Naive B cell (primary cell): ENCODE measurements at regions not wholly inside any gene's neighbourhood (a gene's known extent, or its start where the extent isn't known, plus 50 kb on each side); places are given as distances from the start of the nearest gene placed in this dataset.
A peak's percentile ranks its signal among the peaks of the same experiment; 100 is the strongest.

Experiments
- ATAC-seq, 2 donors: fragments of 150-1000 bp; cut with Tn5 transposase; 2 replicates each; pipeline ENCODE4 v1.10.0; 2021; ENCODE audit warnings: low read depth in 2 of 2, mild to moderate bottlenecking in 2 of 2, moderate library complexity in 2 of 2
- DNase-seq: peaks from one replicate; pipeline ENCODE4 v3.0.0; 2022
- H3K27ac Mint-ChIP-seq, 6 donors: one replicate each; pipeline ENCODE4 v1.8.0; 2020 to 2022; ENCODE audit warnings: mild to moderate bottlenecking in 6 of 6, mixed read lengths in 6 of 6, moderate library complexity in 5 of 6, inconsistent platforms in 2 of 6
- H3K27me3 Mint-ChIP-seq, 3 donors: one replicate each; pipeline ENCODE4 v1.8.0; 2021 to 2022; ENCODE audit warnings: mixed read lengths in 3 of 3, mild to moderate bottlenecking in 1 of 3
- H3K36me3 Mint-ChIP-seq, 2 donors: one replicate each; pipeline ENCODE4 v1.8.0; 2020 to 2022; ENCODE audit warnings: mixed read lengths in 2 of 2, inconsistent platforms in 1 of 2, mild to moderate bottlenecking in 1 of 2
- H3K4me1 Mint-ChIP-seq, 3 donors: one replicate each; pipeline ENCODE4 v1.8.0; 2020 to 2022; ENCODE audit warnings: mixed read lengths in 3 of 3, inconsistent platforms in 1 of 3, mild to moderate bottlenecking in 1 of 3, moderate library complexity in 1 of 3
- H3K4me3 Mint-ChIP-seq, 8 donors: one replicate each; pipeline ENCODE4 v1.8.0; 2020 to 2022; ENCODE audit warnings: mild to moderate bottlenecking in 8 of 8, mixed read lengths in 8 of 8, moderate library complexity in 8 of 8, inconsistent platforms in 2 of 8
- H3K9me3 Mint-ChIP-seq, 7 donors: one replicate each; pipeline ENCODE4 v1.8.0; 2020 to 2022; ENCODE audit warnings: mixed read lengths in 7 of 7, mild to moderate bottlenecking in 5 of 7, inconsistent platforms in 2 of 7, moderate library complexity in 1 of 7

DNA sequence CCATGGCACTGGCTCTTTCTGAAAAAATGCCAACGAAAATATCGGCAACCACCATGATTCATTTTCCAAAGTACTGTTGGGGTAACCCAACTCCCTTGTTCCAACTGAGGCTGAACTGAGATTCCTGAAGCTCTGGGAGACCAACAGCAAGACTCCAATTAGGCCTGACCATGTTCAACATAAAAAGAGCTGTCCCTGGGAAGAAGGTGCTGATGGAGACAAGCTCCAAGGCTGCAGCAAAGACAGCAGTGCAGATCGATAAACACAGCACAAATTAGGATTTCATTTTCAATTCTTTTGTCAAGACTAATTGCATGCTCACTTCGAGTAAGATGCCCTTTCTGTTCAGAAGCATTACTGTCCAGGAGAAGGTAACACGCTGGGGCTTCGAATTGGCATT is 968.0 kb downstream of the UQCRFS1 start:
- peaks cover 0 to 6% (median 0%) of the 10 kb centered on the region in 7 donors for H3K9me3 Mint-ChIP-seq
- ATAC-seq (no peak), DNase-seq (no peak)
- no peaks in the 10 kb centered on the region for H3K36me3 Mint-ChIP-seq
- no peaks in the 10 kb centered on the region for H3K27me3 Mint-ChIP-seq
- no peak overlapping the region for H3K4me3 Mint-ChIP-seq
- H3K4me1 Mint-ChIP-seq: no peaks in the 10 kb centered on the region
- no peak overlapping the region for H3K27ac Mint-ChIP-seq

GRCh38 chr19:28242317-28242927 is 970.5 kb downstream of the UQCRFS1 start:
- H3K27ac Mint-ChIP-seq: no peak overlapping the region
- H3K36me3 Mint-ChIP-seq: no peaks in the 10 kb centered on the region
- H3K27me3 Mint-ChIP-seq: no peaks in the 10 kb centered on the region
- no peaks in the 10 kb centered on the region for H3K4me1 Mint-ChIP-seq
- DNase-seq: no peak
- no peak overlapping the region for H3K4me3 Mint-ChIP-seq
- no peak for ATAC-seq
- H3K9me3 Mint-ChIP-seq: peaks cover 0 to 6% (median 0%) of the 10 kb centered on the region in 7 donors

DNA sequence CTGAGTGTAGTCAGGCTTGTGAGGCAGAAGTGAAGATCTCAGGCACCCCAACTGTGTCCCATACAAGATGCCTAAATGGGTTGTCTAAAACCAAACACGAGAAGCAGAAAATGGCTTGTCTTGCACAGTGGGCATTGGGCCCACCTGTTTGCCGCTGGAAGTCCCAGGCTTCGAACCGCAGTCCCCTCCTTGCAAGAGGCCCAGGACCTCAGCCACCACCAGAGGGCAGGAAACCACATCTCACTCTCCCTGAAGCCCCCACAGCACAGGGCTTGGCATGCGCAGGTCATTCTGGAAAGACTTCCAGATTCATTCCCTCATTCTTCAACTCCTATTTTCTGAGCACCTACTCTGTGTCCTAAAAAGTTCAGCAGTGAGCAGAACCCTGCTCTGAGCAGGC is 973.7 kb downstream of the UQCRFS1 start:
- Mint-ChIP-seq H3K9me3 (no peaks in the 10 kb centered on the region), H3K27me3 (peaks cover 0 to 8% (median 3%) of the 10 kb centered on the region in 3 donors), H3K36me3 (no peaks in the 10 kb centered on the region), H3K27ac (no peak overlapping the region), H3K4me3 (no peak overlapping the region), H3K4me1 (no peaks in the 10 kb centered on the region)
- ATAC-seq (no peak), DNase-seq (no peak)

DNA sequence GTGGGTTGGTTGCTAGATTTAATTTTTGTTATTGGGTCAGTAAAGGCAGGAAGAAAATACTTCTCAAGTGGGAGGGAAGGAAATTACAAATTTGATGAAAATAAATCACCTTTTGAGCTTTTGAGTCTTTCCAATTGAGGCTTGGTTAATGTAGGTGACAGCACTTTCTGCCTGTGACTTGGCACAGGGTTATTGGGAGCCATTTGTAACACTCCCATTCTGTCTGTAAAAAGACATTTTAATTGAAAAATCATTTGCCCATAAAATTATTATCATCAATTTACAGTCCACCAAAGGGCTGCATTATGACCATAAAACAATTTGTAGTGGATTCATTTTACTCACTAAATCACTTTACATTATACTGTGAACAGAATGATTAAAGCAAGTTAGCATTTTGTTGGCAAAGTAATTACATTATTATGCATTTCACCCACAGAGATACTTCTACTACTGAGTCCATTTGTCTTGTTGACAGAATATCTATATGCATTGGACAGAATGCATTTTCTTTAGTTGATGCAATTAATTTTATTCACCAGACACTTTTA is 974.6 kb downstream of the UQCRFS1 start:
- H3K36me3 Mint-ChIP-seq: no peaks in the 10 kb centered on the region
- ATAC-seq (no peak), DNase-seq (no peak)
- no peaks in the 10 kb centered on the region for H3K9me3 Mint-ChIP-seq
- peaks cover 0 to 8% (median 3%) of the 10 kb centered on the region in 3 donors for H3K27me3 Mint-ChIP-seq
- no peak overlapping the region for H3K27ac Mint-ChIP-seq
- no peaks in the 10 kb centered on the region for H3K4me1 Mint-ChIP-seq
- H3K4me3 Mint-ChIP-seq: no peak overlapping the region

DNA sequence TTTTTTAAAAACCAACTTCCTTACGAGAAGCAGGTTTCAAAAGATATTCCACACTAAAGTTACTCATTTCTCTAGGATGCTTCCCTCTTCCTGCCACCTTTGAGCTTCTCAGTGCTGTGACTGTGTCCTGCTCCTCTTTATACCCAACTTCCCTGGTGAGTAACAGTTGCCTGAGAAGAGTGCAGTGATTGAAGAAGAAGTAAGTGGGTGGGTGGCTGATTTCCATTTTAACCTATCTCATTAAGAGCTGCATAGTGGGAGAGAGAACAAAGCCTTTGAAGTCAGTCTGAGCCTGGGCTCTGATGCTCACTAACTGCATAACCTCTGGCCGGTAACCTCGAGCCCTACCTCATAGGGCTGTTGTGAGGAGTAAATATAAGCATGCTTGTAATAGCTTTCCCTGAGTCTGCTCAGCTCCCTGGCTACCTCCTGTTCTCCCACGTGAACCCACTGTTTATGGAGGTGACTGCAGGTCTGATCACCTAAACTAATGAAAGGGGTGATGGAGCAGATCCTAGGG is 977.3 kb downstream of the UQCRFS1 start:
- ATAC-seq: no peak
- no peak for DNase-seq
- Mint-ChIP-seq H3K4me1 (no peaks in the 10 kb centered on the region), H3K4me3 (peak overlapping the region in 1 of 8 donors; percentile 35), H3K9me3 (no peaks in the 10 kb centered on the region), H3K27ac (no peak overlapping the region), H3K36me3 (no peaks in the 10 kb centered on the region), H3K27me3 (peaks cover 0 to 18% (median 3%) of the 10 kb centered on the region in 3 donors)

DNA sequence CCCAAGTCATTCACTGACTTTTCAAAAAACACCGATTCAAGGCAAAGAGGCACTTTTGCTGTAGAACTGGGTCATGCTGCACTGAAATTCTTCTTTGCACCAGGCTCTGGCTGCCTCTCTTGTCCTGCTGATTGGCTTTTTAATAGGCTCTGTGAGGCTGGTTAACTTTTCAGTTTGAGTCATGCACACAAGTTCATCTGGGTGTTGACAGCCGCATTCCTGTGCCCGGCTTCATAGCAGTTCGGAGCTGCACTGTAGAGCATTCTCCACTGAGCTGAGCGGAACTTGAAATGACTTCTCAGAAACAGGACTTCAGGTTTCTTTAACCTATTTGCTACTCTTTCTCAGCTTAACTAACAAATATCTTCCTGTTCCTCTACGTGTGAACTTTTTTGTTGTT is 978.3 kb downstream of the UQCRFS1 start:
- ATAC-seq: no peak
- Mint-ChIP-seq H3K4me3 (no peak overlapping the region), H3K27me3 (peaks cover 0 to 18% (median 3%) of the 10 kb centered on the region in 3 donors), H3K36me3 (no peaks in the 10 kb centered on the region), H3K4me1 (no peaks in the 10 kb centered on the region), H3K9me3 (no peaks in the 10 kb centered on the region), H3K27ac (no peak overlapping the region)
- DNase-seq: no peak

GRCh38 chr19:28228854-28229253 is 984.1 kb downstream of the UQCRFS1 start:
- H3K27me3 Mint-ChIP-seq: peaks cover 0 to 9% (median 0%) of the 10 kb centered on the region in 3 donors
- ATAC-seq (no peak), DNase-seq (no peak)
- H3K4me3 Mint-ChIP-seq: no peak overlapping the region
- H3K9me3 Mint-ChIP-seq: peaks cover 0 to 3% (median 0%) of the 10 kb centered on the region in 7 donors
- no peaks in the 10 kb centered on the region for H3K4me1 Mint-ChIP-seq
- no peaks in the 10 kb centered on the region for H3K36me3 Mint-ChIP-seq
- H3K27ac Mint-ChIP-seq: no peak overlapping the region

- Mint-ChIP-seq H3K27me3 (no peaks in the 10 kb centered on the region), H3K27ac (no peak overlapping the region), H3K9me3 (peaks cover 0 to 14% (median 5%) of the 10 kb centered on the region in 7 donors), H3K36me3 (no peaks in the 10 kb centered on the region), H3K4me1 (no peaks in the 10 kb centered on the region), H3K4me3 (no peak overlapping the region)
- no peak for ATAC-seq
- DNase-seq: no peak
Observed at GRCh38 chr19:28224441-28224840, 988.5 kb downstream of the UQCRFS1 start.

DNA sequence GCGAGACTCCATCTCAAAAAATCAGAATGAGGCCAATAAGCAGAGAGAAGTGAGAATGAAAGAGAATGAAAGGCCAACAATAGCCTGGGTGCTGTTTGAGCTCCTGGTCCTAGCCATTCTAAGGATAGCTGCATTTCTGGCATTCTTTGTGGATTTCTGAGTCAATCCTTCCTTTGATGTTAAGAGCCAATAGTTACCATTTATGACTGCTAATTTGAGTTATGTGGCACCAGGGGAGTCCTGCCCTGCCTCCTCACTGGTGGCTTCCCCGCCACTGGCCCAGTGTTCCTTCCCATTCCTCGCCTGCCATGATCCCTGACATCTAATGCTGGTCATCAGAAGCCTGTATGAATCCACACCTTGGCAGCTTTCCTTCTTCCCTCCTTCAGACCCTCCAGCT is 991.2 kb downstream of the UQCRFS1 start:
- H3K9me3 Mint-ChIP-seq: peaks cover 0 to 11% (median 5%) of the 10 kb centered on the region in 7 donors
- H3K4me3 Mint-ChIP-seq: no peak overlapping the region
- H3K4me1 Mint-ChIP-seq: no peaks in the 10 kb centered on the region
- no peak overlapping the region for H3K27ac Mint-ChIP-seq
- H3K27me3 Mint-ChIP-seq: no peaks in the 10 kb centered on the region
- no peak for DNase-seq
- ATAC-seq: no peak
- no peaks in the 10 kb centered on the region for H3K36me3 Mint-ChIP-seq

DNA sequence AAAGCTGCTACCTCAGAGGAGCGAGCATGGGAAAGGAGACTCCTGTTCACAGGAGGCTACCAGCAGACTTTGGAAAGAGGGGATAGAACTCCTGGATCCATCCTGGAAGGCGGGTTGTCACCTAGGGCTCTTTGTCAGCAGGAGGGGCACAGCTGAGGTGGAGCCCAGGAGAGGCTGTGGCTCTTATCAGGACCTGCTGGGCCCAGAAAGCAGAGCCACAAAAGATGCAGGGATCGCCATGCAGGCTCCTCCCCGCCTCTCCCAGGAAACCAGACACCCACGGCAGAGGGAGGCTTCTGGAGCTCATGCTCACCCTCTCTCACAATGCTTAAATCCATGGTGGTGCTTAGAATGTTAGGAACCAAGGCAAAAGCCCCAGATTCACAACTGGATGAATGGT is 994.2 kb downstream of the UQCRFS1 start:
- DNase-seq (no peak), ATAC-seq (no peak)
- Mint-ChIP-seq H3K4me3 (no peak overlapping the region), H3K27me3 (no peaks in the 10 kb centered on the region), H3K9me3 (peaks cover 0 to 22% (median 7%) of the 10 kb centered on the region in 7 donors), H3K4me1 (no peaks in the 10 kb centered on the region), H3K36me3 (no peaks in the 10 kb centered on the region), H3K27ac (no peak overlapping the region)

GRCh38 chr19:28217022-28217421 is 995.9 kb downstream of the UQCRFS1 start:
- H3K27ac Mint-ChIP-seq: no peak overlapping the region
- H3K4me1 Mint-ChIP-seq: no peaks in the 10 kb centered on the region

GRCh38 chr19:28213470-28214082 is 999.4 kb downstream of the UQCRFS1 start:
- Mint-ChIP-seq H3K27ac (no peak overlapping the region), H3K4me3 (peak overlapping the region in 1 of 8 donors; percentile 16), H3K27me3 (no peaks in the 10 kb centered on the region), H3K36me3 (no peaks in the 10 kb centered on the region), H3K4me1 (no peaks in the 10 kb centered on the region), H3K9me3 (peaks cover 0 to 21% (median 6%) of the 10 kb centered on the region in 7 donors)
- DNase-seq (no peak), ATAC-seq (no peak)

More at GRCh38 chr19:28217022-28217421, 995.9 kb downstream of the UQCRFS1 start:
- ATAC-seq (no peak), DNase-seq (no peak)
- Mint-ChIP-seq H3K36me3 (no peaks in the 10 kb centered on the region), H3K9me3 (peaks cover 3 to 25% (median 7%) of the 10 kb centered on the region in 7 donors), H3K27me3 (no peaks in the 10 kb centered on the region), H3K4me3 (no peak overlapping the region)

- H3K27ac Mint-ChIP-seq: no peak overlapping the region
- H3K36me3 Mint-ChIP-seq: no peaks in the 10 kb centered on the region
- no peaks in the 10 kb centered on the region for H3K27me3 Mint-ChIP-seq
- H3K4me1 Mint-ChIP-seq: no peaks in the 10 kb centered on the region
- H3K9me3 Mint-ChIP-seq: peaks cover 0 to 20% (median 6%) of the 10 kb centered on the region in 7 donors
- DNase-seq (no peak), ATAC-seq (no peak)
- H3K4me3 Mint-ChIP-seq: no peak overlapping the region
Observed at GRCh38 chr19:28210886-28211285, 1002.1 kb downstream of the UQCRFS1 start.

DNA sequence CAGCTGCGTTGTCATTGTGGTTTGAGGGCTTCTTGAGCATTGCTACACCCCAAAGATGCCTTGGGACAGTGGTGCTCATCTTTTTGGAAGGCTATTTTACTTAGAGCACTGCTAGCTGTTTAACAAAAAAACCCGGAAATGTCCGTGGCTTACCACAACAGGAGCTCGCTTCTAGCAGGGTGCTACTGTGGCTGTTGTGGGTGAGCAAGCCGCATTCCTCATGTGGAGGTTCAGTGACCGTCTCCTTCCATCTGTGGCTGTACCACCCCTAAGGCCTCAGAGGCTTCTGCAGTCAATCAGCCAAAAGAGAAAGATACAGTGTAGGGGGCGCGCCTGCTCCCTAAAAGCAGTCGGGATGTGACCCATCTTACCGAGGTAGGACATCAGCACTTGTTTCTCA is 1004.2 kb downstream of the UQCRFS1 start:
- DNase-seq: no peak

More for the DNA sequence above, 1004.2 kb downstream of the UQCRFS1 start:
- no peaks in the 10 kb centered on the region for H3K4me1 Mint-ChIP-seq
- no peak for ATAC-seq
- H3K4me3 Mint-ChIP-seq: peak overlapping the region in 1 of 8 donors; percentile 9
- peaks cover 3 to 20% (median 8%) of the 10 kb centered on the region in 7 donors for H3K9me3 Mint-ChIP-seq
- H3K36me3 Mint-ChIP-seq: no peaks in the 10 kb centered on the region
- H3K27me3 Mint-ChIP-seq: no peaks in the 10 kb centered on the region
- H3K27ac Mint-ChIP-seq: no peak overlapping the region
